ENCODE measurements at regions not wholly inside any gene's neighbourhood (a gene's known extent, or its start where the extent isn't known, plus 50 kb on each side); places are given as distances from the start of the nearest gene placed in this dataset.

- POLR2A ChIA-PET = no interaction called here
- no peaks in the 10 kb centered on the region for H3K4me1 ChIP-seq (ENCODE audit: control insufficient read depth, insufficient read depth, low read length)
- H3K9me3 ChIP-seq (ENCODE audit: control insufficient read depth, insufficient read depth, low read depth, low read length) = no peaks in the 10 kb centered on the region
- no peaks in the 10 kb centered on the region for H3K36me3 ChIP-seq (ENCODE audit: control insufficient read depth in 2 of 2, insufficient read depth in 1 of 2, low read length in 2 of 2)
- H3K27ac ChIP-seq (ENCODE audit: extremely low read depth, low read depth, low read length) = no peak overlapping the region
- TF ChIP-seq ZNF600 (tag by site-specific recombination; IDR thresholded peaks at IDR 0.05) (no peak), ZNF169 (tag by site-specific recombination; IDR thresholded peaks at IDR 0.05) (no peak), ZBTB8A (tag by site-specific recombination; IDR thresholded peaks at IDR 0.05) (no peak), AEBP2 (tag by site-specific recombination; IDR thresholded peaks at IDR 0.05; ENCODE audit: borderline replicate concordance) (no peak), REPIN1 (tag by site-specific recombination; IDR thresholded peaks at IDR 0.05; ENCODE audit: low read depth) (no peak), KLF16 (tag by site-specific recombination; IDR thresholded peaks at IDR 0.05) (no peak), ZNF335 (tag by site-specific recombination; conservative IDR thresholded peaks at IDR 0.05) (no peak), ZNF266 (tag by site-specific recombination; IDR thresholded peaks at IDR 0.05; ENCODE audit: low read depth) (no peak), KLF17 (tag by site-specific recombination; IDR thresholded peaks at IDR 0.05) (no peak), ZNF692 (tag by site-specific recombination; IDR thresholded peaks at IDR 0.05) (no peak)
- H3K4me3 ChIP-seq (ENCODE audit: low read depth, low read length) = no peak overlapping the region
- CTCF ChIA-PET = no interaction called here
Measured at GRCh38 chr7:376306-377079, 86.5 kb downstream of the FOXL3 start.

GRCh38 chr7:377080-378040 is 87.4 kb downstream of the FOXL3 start:
- Histone ChIP-seq H3K4me1 (ENCODE audit: control insufficient read depth, insufficient read depth, low read length) (no peaks in the 10 kb centered on the region), H3K27ac (ENCODE audit: extremely low read depth, low read depth, low read length) (no peak overlapping the region), H3K9me3 (ENCODE audit: control insufficient read depth, insufficient read depth, low read depth, low read length) (no peaks in the 10 kb centered on the region), H3K4me3 (ENCODE audit: low read depth, low read length) (no peak overlapping the region), H3K36me3 (ENCODE audit: control insufficient read depth in 2 of 2, insufficient read depth in 1 of 2, low read length in 2 of 2) (no peaks in the 10 kb centered on the region)
- POLR2A ChIA-PET = no interaction called here
- CTCF ChIA-PET = no interaction called here
- TF ChIP-seq ZFP69B (tag by site-specific recombination; IDR thresholded peaks at IDR 0.05) (no peak), ZBTB26 (tag by site-specific recombination; optimal IDR thresholded peaks at IDR 0.05) (no peak), ZNF19 (tag by site-specific recombination; IDR thresholded peaks at IDR 0.05; ENCODE audit: low read depth) (no peak), ZNF274 (IDR thresholded peaks at IDR 0.05; ENCODE audit: low read length) (no peak), ZNF274 (tag by site-specific recombination; IDR thresholded peaks at IDR 0.05; ENCODE audit: borderline replicate concordance) (no peak), ZNF350 (tag by site-specific recombination; IDR thresholded peaks at IDR 0.05) (no peak), GLI4 (tag by site-specific recombination; IDR thresholded peaks at IDR 0.05) (no peak), SETDB1 (IDR thresholded peaks at IDR 0.05; ENCODE audit: insufficient read length, low read length) (no peak), FEZF1 (tag by site-specific recombination; IDR thresholded peaks at IDR 0.05) (no peak), ZSCAN30 (tag by site-specific recombination; IDR thresholded peaks at IDR 0.05) (no peak), ZNF596 (tag by site-specific recombination; IDR thresholded peaks at IDR 0.05) (no peak), ZNF366 (tag by site-specific recombination; conservative IDR thresholded peaks at IDR 0.05) (no peak), ZEB2 (tag by site-specific recombination; IDR thresholded peaks at IDR 0.05) (no peak), ZNF707 (tag by site-specific recombination; IDR thresholded peaks at IDR 0.05) (no peak), ZNF776 (tag by site-specific recombination; IDR thresholded peaks at IDR 0.05; ENCODE audit: borderline replicate concordance) (no peak), ZNF830 (tag by site-specific recombination; IDR thresholded peaks at IDR 0.05; ENCODE audit: low read depth) (no peak), ZNF23 (tag by site-specific recombination; IDR thresholded peaks at IDR 0.05; ENCODE audit: borderline replicate concordance) (no peak), ZNF391 (tag by site-specific recombination; IDR thresholded peaks at IDR 0.05; ENCODE audit: borderline replicate concordance, low read depth) (no peak), ZBTB1 (tag by site-specific recombination; IDR thresholded peaks at IDR 0.05) (no peak)

All from HEK293 (cell line).